OCI-LY1 (cell line): ENCODE measurements at regions not wholly inside any gene's neighbourhood (a gene's known extent, or its start where the extent isn't known, plus 50 kb on each side); places are given as distances from the start of the nearest gene placed in this dataset.

Experiments used
- H2AFZ ChIP-seq: fragments of 200-600 bp; sonication (generic), shearing (Covaris generic); 2 replicates; pipeline ENCODE4 v1.6.0; 2014; ENCODE audit warnings: antibody characterized with exemption, mild to moderate bottlenecking, low read length
- H3F3A ChIP-seq: fragments of 200-600 bp; sonication (generic), shearing (Covaris generic); 2 replicates; pipeline ENCODE4 v1.6.0; 2014; ENCODE audit warnings: mild to moderate bottlenecking, antibody characterized with exemption, low read length, moderate library complexity; ENCODE audit not compliant: insufficient read depth
- H3K27ac ChIP-seq: fragments of 200-600 bp; sonication (generic); 2 replicates; pipeline ENCODE4 v1.5.1; 2014; ENCODE audit warnings: low read length, mixed run types, mild to moderate bottlenecking, low read depth; ENCODE audit not compliant: poor library complexity, severe bottlenecking
- H3K27me3 ChIP-seq: fragments of 200-600 bp; sonication (generic); 2 replicates; pipeline ENCODE4 v1.6.0; 2014; ENCODE audit warnings: antibody characterized with exemption, mild to moderate bottlenecking, low read length, moderate library complexity; ENCODE audit not compliant: insufficient read depth
- H3K36me3 ChIP-seq: fragments of 200-600 bp; sonication (generic); 2 replicates; pipeline ENCODE4 v1.6.1; 2014; ENCODE audit warnings: mild to moderate bottlenecking, antibody characterized with exemption, low read length, moderate library complexity, mixed read lengths; ENCODE audit not compliant: insufficient read depth
- H3K4me1 ChIP-seq: fragments of 200-600 bp; sonication (generic); 2 replicates; pipeline ENCODE4 v1.5.1; 2014; ENCODE audit warnings: mild to moderate bottlenecking, low read length, moderate library complexity; ENCODE audit not compliant: insufficient read depth, severe bottlenecking
- H3K4me2 ChIP-seq: fragments of 200-600 bp; sonication (generic), shearing (Covaris generic); 2 replicates; pipeline ENCODE4 v1.6.1; 2014; ENCODE audit warnings: low read length
- H3K4me3 ChIP-seq: fragments of 200-600 bp; sonication (generic); 2 replicates; pipeline ENCODE4 v1.5.1; 2014; ENCODE audit warnings: low read length, low read depth, mild to moderate bottlenecking, mixed read lengths; ENCODE audit not compliant: poor library complexity, severe bottlenecking
- H3K79me2 ChIP-seq: fragments of 200-600 bp; shearing (Covaris generic); 2 replicates; pipeline ENCODE4 v1.6.1; 2016; ENCODE audit warnings: mixed run types, low read length, mixed read lengths; ENCODE audit not compliant: insufficient read depth
- H3K9ac ChIP-seq: fragments of 200-600 bp; sonication (generic), shearing (Covaris generic); 2 replicates; pipeline ENCODE4 v1.6.1; 2014; ENCODE audit warnings: mild to moderate bottlenecking, low read length, mixed read lengths
- H3K9me2 ChIP-seq: fragments of 200-600 bp; sonication (generic), shearing (Covaris generic); 2 replicates; pipeline ENCODE4 v1.6.1; 2014; ENCODE audit warnings: low read depth, mild to moderate bottlenecking, low read length, mixed read lengths
- H3K9me3 ChIP-seq: fragments of 200-600 bp; shearing (Covaris generic); 2 replicates; pipeline ENCODE4 v1.6.1; 2014; ENCODE audit warnings: low read length, mixed read lengths
- H4K20me1 ChIP-seq: fragments of 200-600 bp; sonication (generic), shearing (Covaris generic); 2 replicates; pipeline ENCODE4 v1.6.0; 2016; ENCODE audit warnings: mild to moderate bottlenecking, low read length; ENCODE audit not compliant: insufficient read depth
- EZH2 ChIP-seq: fragments of 200-600 bp; sonication (generic), shearing (Covaris generic); IDR thresholded peaks from 2 replicates; pipeline ENCODE4 v1.8.0; 2017; ENCODE audit warnings: borderline replicate concordance, mixed run types, mild to moderate bottlenecking, antibody characterized with exemption, low read length, moderate library complexity, mixed read lengths
- TF ChIP-seq, protein P1 (sequence below): fragments of 200-600 bp; sonication (generic), shearing (Covaris generic); IDR thresholded peaks from 2 replicates; pipeline ENCODE4 v1.5.1; 2017; ENCODE audit warnings: mild to moderate bottlenecking, antibody characterized with exemption, low read length, moderate library complexity, mixed read lengths

DNA sequence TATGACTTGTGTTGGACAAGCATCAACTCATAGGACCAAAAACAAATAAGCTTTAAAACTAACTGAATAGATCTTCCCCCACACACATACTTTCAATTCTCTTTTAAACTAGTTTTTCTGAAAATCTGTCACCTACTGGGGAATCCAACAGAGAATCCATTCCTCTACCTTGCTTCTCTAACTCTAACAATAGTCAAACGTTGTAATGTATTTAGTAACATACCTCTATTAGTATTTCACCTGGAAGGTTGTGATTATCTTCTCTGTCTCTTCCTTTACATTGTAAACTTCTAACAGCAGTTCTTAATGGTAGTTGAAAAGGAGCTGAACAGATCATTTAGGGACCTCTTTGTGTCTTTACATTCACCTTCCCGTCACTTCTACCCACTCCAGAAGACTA lies 337.1 kb upstream of the FAM241A start:
- Histone ChIP-seq H2AFZ (no peak overlapping the region), H3K4me2 (no peak overlapping the region), H3K9ac (no peak overlapping the region), H3K27me3 (no peaks in the 10 kb centered on the region), H3K9me2 (no peaks in the 10 kb centered on the region), H3K27ac (no peak overlapping the region), H3K4me1 (no peaks in the 10 kb centered on the region), H3K36me3 (no peaks in the 10 kb centered on the region), H3K4me3 (no peak overlapping the region), H4K20me1 (no peaks in the 10 kb centered on the region), H3K79me2 (no peaks in the 10 kb centered on the region), H3F3A (no peaks in the 10 kb centered on the region), H3K9me3 (no peaks in the 10 kb centered on the region)
- TF ChIP-seq, protein P1, sequence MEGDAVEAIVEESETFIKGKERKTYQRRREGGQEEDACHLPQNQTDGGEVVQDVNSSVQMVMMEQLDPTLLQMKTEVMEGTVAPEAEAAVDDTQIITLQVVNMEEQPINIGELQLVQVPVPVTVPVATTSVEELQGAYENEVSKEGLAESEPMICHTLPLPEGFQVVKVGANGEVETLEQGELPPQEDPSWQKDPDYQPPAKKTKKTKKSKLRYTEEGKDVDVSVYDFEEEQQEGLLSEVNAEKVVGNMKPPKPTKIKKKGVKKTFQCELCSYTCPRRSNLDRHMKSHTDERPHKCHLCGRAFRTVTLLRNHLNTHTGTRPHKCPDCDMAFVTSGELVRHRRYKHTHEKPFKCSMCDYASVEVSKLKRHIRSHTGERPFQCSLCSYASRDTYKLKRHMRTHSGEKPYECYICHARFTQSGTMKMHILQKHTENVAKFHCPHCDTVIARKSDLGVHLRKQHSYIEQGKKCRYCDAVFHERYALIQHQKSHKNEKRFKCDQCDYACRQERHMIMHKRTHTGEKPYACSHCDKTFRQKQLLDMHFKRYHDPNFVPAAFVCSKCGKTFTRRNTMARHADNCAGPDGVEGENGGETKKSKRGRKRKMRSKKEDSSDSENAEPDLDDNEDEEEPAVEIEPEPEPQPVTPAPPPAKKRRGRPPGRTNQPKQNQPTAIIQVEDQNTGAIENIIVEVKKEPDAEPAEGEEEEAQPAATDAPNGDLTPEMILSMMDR: no peak
- no peak for TF ChIP-seq EZH2

DNA sequence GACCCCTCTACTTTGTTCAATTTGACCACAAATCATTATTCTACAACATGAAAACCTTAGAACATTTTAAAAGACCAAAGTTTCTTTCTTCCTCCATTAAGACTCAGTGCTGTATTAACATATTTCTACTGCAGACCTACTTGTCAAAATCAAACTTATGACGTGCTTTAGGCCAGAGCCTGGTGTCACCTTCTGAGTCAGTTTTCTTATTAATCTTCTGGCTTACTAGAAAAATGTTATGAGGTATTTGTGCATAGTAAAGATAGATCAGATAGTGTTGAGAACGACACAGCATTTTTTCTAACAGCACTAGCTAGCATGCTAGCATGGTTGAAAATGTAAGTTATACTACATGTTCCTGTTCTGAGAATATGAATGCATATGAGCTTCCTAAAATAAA lies 333.6 kb upstream of the FAM241A start:
- Histone ChIP-seq H4K20me1 (no peaks in the 10 kb centered on the region), H3K4me3 (no peak overlapping the region), H3K9me3 (no peaks in the 10 kb centered on the region), H3K9me2 (no peaks in the 10 kb centered on the region), H3K4me1 (no peaks in the 10 kb centered on the region), H3K27me3 (no peaks in the 10 kb centered on the region), H2AFZ (no peak overlapping the region), H3K4me2 (no peak overlapping the region), H3F3A (no peaks in the 10 kb centered on the region), H3K79me2 (no peaks in the 10 kb centered on the region), H3K9ac (no peak overlapping the region), H3K27ac (no peak overlapping the region), H3K36me3 (no peaks in the 10 kb centered on the region)
- TF ChIP-seq, protein P1: no peak
- no peak for TF ChIP-seq EZH2

DNA sequence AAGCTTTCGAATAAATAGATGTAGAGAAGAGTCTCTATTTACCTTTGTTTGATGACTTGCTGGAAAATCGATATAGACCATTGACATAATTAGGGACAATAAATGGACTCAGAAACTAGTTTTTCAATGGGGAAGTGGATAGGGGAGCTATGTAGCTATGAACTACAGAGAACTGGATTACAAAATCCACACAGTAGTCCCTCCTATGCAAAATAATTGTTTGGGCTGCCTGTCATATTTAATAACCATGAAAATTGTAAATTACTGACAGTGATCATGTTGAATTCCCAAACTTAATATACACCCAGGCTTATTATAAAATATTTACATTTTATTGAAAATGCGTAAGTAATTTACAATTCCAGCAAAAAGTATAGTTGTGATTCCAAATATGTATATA lies 333.1 kb upstream of the FAM241A start:
- H3K4me3 ChIP-seq: no peak overlapping the region
- no peaks in the 10 kb centered on the region for H3K27me3 ChIP-seq
- H3K9ac ChIP-seq: no peak overlapping the region
- H4K20me1 ChIP-seq: no peaks in the 10 kb centered on the region
- H3K4me2 ChIP-seq: no peak overlapping the region
- no peaks in the 10 kb centered on the region for H3K36me3 ChIP-seq
- TF ChIP-seq EZH2: no peak
- TF ChIP-seq, protein P1: no peak
- H2AFZ ChIP-seq: no peak overlapping the region
- no peaks in the 10 kb centered on the region for H3K9me3 ChIP-seq
- no peaks in the 10 kb centered on the region for H3K79me2 ChIP-seq
- H3F3A ChIP-seq: no peaks in the 10 kb centered on the region
- H3K27ac ChIP-seq: no peak overlapping the region
- no peaks in the 10 kb centered on the region for H3K9me2 ChIP-seq
- no peaks in the 10 kb centered on the region for H3K4me1 ChIP-seq
